ENCODE measurements at regions not wholly inside any gene's neighbourhood (a gene's known extent, or its start where the extent isn't known, plus 50 kb on each side); places are given as distances from the start of the nearest gene placed in this dataset.

DNA sequence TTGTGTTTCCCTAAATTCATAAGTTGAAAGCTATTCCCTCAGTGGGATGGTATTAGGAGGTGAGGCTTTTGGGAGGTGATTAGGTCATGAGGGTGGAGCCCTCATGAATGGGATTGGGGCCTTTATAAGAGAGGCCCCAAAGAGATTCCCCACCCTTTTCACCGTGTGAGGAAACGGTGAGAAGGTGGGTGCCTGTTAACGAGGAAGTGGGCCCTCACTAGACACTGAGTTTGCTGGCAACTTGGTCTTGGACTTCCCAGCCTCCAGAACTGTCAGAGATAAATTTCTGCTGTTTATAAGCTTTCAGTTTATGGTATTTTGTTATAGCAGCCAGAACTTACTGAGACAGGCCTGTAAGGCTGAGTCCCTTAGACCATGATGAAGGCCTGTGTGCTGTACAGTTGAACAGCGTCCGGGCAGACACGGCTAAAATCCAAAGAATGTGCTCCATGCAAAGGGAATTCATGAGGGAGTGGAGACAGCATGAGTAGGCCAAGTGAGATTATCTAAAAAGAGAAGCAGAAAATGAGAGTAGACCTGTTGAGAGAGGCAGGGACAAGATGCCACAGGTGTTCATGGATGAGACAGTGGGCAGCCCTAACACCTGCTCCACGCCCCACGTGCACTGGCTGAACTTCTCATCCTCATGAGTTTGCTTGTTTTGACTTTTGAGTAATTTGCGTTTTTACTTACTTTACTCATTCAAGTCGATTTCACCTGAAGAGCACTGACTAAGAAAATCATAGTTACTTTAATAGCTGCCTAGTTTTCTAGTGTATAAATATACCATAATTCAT is 66.9 kb upstream of the SFMBT2 start:
- no peak for DNase-seq

DNA sequence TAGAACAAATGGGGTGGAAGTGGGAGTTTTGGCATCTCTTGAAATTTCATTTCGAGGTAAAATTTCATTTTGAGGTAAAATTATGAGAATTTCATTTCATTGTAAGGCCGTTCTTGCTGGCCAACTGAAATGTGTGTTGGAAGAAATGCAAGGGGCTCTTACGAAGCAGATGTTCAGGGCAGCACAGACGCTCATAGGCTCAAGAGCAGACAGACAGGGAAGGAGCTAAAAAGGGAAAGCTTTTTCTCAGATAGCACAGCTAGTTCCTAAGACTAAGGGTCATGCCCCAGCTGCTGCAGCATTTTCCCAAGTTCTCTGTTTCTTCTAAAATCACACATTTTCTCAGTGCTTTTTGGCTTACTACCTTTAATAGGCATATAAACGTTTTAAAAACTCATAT is 65.1 kb upstream of the SFMBT2 start:
- DNase-seq = no peak

DNA sequence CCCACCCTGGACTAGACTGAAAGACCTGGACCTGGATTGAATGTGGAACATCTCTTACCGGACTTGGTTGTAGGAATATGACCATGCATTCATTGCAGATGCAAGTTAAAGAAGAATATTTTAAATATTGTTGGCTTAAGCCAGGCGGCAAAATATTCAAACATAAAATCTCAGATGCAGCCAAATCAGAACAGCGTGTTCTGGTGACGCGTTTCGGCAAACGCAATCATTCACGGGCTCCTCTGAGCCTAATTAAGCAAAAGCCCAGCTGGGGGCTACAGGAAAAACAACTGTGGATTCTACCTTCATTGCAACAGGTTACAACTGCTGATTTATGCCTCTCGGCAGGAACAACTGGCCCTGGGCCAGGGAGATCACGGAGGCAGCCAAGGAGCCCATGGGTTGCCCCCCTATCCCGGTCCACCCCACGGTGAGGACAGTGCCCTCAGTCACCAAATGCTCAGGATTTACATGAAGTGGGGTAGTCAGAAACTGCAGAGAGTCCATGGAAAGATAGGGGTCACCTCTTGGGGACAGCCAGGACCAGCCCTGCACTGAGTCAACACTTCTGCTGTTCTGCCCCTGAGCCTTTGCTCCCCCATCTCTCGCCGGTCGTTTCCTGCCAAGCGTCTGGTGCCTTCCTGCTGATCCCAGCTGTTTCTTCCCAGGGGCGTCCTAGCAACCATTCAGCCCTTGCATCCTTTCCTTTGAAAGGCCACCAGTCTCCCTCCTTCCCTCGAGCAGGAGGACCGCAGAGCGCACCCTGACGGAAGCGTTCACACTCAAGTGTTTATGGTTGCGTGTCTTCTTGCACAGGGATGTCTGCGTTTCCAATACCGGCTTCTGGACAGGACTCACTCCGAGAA is 64.4 kb upstream of the SFMBT2 start:
- DNase-seq = no peak

DNA sequence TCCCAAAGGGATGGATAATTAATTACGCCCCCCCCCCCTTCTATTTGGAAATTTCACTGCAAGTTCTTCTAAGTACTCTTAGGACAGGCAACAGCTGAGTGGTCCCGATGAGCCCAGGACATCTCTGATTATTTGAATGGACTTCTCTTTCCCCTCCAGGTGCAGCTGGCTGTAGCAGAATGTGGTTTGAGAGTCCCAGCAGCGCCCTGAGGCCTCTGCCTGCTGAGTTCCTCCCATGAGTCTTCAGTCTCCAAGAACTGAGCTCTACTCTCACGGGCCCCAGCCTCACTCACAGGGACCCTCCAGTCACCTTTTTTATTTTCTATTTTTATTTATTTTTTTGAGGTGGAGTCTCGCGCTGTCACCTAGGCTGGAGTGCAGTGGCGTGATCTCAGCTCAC is 63.6 kb upstream of the SFMBT2 start:
- no peak for DNase-seq

DNA sequence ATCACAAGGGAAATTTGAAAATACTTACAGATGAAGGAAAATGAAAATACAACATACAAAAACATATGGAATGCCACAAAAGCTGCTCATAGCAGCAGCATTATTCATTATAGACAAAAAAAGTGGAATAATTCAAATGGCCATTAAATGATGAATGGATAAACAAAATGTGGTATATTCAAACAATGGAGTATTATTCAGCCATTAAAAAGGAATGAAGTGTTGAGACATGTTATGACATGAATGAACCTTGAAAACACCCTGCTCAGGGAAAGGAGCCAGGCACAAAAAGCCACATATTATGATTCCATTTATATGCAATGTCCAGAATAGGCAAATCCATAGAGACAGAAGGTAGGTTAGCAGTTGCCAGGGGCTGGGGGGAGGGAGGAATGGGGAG is 62.6 kb upstream of the SFMBT2 start:
- DNase-seq = no peak

DNA sequence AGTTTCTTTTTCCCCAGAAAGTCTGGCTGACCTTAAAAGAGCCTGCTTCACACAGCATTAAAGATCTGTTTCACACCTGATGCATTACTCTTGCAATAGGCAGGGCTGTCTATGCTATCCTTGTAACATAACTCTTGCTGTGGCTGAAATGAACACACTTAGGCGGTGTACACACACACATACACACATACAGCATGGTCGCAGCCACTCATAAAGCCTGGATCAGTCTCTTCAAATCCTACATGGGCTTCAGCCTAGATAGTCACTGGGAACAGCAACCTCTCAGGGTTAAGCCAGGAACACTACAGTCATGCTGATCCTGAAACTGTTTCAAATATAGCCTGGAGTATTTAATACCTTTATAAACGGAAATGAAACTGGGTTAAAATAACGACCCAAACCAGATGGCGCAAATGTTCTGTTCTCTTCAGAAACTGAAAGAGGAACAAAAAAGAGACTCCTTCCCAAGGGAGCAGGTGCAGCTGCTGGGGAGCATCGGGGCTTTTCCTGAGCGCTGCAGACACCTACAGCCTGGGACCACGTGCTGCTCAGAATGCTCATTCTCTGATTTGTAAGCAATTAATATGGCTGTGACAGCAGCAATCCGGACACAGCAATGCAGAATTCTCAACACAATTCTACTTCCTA is 61.0 kb upstream of the SFMBT2 start:
- DNase-seq = peak; percentile 35

DNA sequence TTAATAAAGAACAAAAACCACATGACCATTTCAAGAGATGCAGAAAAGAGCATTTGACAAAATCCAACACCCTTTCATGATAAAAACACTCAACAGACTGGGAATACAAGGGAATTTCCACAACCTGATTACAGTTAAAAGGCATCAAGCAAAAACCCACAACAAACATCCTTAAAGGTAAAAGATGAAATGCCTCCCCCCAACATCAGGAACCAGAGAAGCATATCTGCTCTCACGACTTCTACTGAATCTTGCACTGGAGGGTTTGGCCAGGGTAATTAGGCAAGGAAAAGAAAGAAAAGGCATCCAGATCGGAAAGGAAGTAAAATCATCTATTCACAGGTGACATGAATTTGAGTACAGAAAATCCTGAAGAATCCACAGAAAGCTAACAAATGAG is 59.5 kb upstream of the SFMBT2 start:
- DNase-seq = no peak

DNA sequence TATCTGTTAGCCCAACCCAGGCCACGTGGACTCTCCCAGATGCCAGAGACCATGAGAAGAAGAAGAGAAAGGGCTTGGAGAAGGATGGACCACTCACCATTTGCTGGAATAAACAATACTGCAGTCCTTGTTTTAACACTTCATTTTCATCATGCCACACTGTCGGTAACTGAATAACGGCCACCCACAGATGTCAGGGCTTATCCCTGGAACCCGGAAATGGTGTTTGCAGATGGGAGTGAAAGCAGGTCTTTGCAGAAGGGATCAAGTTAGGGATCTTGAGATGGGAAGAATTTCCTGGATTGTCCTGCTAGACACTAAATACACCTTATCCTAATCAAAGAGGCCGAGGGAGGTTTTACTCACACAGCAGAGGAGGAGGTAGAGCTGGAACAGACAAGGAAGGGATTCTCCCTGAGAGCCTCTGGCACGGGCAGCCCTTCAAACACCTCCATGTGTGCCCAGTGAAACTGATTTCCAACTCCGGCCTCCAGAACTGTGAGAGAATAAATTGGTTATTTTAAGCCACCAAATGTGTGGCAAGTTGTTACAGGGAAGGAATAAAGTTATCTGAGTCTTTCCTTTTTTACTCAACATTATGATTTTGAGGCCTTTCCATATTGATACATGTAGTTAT is 56.3 kb upstream of the SFMBT2 start:
- no peak for DNase-seq

DNA sequence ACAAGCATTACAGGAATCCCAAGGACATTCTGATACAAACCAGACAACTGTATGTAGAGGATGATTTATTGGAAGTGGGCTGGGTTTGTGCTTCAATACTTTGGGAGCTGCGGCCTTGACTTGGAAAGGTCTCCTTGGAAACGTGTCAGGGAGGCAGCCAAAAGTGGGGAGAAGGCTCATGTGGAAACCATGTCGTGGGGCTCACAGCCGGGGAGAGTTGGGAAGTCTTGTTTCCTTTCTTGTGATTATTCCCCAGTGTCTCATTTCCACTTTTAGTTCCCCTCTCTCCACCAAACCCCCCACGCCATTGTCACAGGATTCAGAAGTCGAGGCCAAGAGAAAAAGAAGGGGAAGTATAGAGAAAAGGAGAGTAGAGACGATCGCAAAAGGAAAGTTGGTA is 53.9 kb upstream of the SFMBT2 start:
- no peak for DNase-seq
